ENCODE measurements at regions not wholly inside any gene's neighbourhood (a gene's known extent, or its start where the extent isn't known, plus 50 kb on each side); places are given as distances from the start of the nearest gene placed in this dataset.
"Not testable (repeated sequence)": the region's sequence is repeated elsewhere in the genome, so short reads cannot be mapped to it uniquely, and the experiment has no call there.

DNA sequence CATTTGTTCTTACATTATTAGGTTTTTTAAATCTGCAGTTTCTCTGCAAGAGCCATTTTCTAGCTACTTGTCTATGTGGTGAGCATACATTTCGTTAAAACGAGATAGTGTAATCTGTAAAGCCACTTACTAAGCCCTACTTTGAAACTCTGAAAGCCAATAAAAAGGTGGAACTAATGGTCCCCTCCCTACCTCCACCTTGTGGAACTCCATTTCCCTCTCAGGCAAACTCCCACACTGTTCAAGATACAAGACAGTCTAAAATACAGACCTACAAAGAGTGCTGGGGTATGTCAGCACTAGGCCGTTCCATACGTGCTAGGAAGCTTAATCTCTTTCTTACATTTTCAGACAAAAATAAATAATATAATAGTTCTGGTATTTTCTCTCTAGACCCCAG is 74.1 kb downstream of the DUSP6 start:
- no peak overlapping the region for H3K4me3 ChIP-seq (ENCODE audit: low read depth, low read length)
- TF ChIP-seq, protein P1, sequence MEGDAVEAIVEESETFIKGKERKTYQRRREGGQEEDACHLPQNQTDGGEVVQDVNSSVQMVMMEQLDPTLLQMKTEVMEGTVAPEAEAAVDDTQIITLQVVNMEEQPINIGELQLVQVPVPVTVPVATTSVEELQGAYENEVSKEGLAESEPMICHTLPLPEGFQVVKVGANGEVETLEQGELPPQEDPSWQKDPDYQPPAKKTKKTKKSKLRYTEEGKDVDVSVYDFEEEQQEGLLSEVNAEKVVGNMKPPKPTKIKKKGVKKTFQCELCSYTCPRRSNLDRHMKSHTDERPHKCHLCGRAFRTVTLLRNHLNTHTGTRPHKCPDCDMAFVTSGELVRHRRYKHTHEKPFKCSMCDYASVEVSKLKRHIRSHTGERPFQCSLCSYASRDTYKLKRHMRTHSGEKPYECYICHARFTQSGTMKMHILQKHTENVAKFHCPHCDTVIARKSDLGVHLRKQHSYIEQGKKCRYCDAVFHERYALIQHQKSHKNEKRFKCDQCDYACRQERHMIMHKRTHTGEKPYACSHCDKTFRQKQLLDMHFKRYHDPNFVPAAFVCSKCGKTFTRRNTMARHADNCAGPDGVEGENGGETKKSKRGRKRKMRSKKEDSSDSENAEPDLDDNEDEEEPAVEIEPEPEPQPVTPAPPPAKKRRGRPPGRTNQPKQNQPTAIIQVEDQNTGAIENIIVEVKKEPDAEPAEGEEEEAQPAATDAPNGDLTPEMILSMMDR (IDR thresholded peaks at IDR 0.05; ENCODE audit: insufficient read depth, low read depth, low read length, missing control alignments) = no peak
- no peak for DNase-seq (ENCODE audit: low read depth)

DNA sequence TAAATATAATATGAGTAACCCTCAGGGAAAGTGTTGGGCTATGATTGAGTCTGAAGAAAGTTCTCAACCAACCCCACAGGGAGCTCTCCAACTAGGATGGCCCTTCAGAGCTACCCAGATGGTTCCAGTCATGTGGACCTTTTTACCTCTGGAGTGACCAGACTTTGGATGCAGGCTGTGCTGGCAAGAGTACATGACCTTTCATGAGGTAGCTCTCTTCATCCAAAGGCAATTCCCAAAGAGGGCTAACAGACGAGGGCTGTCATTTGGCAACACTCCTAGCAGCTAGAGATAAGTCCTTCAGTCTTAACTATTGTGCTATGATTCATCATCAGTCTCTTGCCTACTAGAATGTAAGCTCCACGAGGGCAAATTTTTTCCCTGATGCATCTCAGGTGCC is 75.4 kb downstream of the DUSP6 start:
- TF ChIP-seq, protein P1 (IDR thresholded peaks at IDR 0.05; ENCODE audit: insufficient read depth, low read depth, low read length, missing control alignments) = no peak
- no peak for DNase-seq (ENCODE audit: low read depth)
- no peak overlapping the region for H3K4me3 ChIP-seq (ENCODE audit: low read depth, low read length)

DNA sequence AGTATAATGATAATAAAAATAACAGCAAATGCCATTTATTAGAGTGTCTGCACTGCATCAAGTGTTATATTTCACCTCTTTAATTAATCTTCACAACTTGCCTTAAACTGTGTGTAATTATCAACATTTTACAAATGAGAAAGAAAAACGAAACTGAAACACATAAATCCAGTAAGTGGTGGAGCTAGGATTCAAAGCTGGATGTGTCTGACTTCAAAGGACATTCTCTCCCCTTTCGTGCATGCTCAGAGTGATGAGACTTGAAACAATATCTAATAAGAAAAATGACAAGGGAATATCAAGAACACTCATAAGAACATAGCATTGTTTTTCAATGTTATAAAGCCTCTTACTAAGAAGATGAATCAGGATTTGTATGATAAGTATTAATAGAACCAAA is 78.8 kb downstream of the DUSP6 start:
- TF ChIP-seq, protein P1 (IDR thresholded peaks at IDR 0.05; ENCODE audit: insufficient read depth, low read depth, low read length, missing control alignments) = no peak
- DNase-seq (ENCODE audit: low read depth) = no peak
- H3K4me3 ChIP-seq (ENCODE audit: low read depth, low read length) = no peak overlapping the region

DNA sequence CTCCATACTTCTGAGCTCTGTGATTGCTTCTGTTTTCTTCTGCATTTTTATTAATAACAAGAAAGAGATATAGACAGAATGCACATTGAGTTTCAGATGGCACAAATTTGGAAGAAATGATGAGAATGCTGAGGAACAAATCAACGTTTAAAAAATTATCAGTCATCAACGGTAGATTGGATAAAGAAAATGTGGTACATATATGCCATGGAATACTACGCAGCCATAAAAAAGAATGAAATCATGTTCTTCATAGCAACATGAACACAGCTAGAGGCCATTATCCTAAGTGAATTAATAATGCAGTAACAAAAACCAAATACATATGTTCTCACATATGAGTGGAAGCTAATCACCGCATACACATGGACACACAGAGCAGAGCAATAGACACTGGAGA is 81.8 kb downstream of the DUSP6 start:
- TF ChIP-seq, protein P1 (IDR thresholded peaks at IDR 0.05; ENCODE audit: insufficient read depth, low read depth, low read length, missing control alignments) = no peak
- no peak for DNase-seq (ENCODE audit: low read depth)
- H3K4me3 ChIP-seq (ENCODE audit: low read depth, low read length) = no peak overlapping the region

DNA sequence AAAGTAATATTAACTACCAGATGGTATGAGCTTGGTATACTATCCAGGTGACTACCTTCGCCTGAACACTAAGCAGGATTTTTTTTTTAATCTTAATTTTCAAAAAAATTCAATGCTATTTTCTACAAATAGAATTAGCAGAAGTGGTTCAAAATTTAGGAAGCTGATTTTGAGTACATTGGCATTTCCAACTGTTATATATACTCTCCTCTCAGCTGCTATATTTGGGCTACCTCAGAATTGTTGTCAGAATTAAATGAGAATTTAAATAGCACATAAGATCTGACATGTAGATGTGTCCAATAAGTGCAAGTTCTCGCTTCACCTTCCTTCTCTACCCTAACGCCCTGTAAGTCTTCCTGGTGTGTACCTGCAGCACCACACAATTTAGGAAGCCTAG is 83.1 kb downstream of the DUSP6 start:
- TF ChIP-seq, protein P1 (IDR thresholded peaks at IDR 0.05; ENCODE audit: insufficient read depth, low read depth, low read length, missing control alignments) = no peak
- H3K4me3 ChIP-seq (ENCODE audit: low read depth, low read length) = no peak overlapping the region
- no peak for DNase-seq (ENCODE audit: low read depth)

DNA sequence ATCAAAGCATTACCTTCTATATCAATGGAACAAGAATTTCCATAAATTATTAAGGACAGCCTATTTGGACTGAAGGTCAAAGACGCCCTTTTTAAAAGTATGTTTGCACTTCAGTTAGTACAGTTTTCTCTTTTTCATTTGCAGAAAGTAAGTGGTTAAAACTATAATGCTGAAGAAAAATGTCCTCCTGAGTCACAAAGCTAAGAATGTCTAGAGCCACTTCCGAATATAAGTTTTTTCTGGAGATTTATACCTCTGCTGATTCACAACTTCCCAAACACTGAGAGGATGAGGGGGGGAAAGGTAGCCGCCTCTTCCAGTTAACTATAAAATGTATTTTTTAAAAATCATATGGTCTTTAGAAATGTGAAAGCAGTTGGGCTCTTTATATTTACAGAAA is 84.9 kb downstream of the DUSP6 start:
- DNase-seq (ENCODE audit: low read depth) = no peak
- TF ChIP-seq, protein P1 (IDR thresholded peaks at IDR 0.05; ENCODE audit: insufficient read depth, low read depth, low read length, missing control alignments) = no peak
- H3K4me3 ChIP-seq (ENCODE audit: low read depth, low read length) = no peak overlapping the region

DNA sequence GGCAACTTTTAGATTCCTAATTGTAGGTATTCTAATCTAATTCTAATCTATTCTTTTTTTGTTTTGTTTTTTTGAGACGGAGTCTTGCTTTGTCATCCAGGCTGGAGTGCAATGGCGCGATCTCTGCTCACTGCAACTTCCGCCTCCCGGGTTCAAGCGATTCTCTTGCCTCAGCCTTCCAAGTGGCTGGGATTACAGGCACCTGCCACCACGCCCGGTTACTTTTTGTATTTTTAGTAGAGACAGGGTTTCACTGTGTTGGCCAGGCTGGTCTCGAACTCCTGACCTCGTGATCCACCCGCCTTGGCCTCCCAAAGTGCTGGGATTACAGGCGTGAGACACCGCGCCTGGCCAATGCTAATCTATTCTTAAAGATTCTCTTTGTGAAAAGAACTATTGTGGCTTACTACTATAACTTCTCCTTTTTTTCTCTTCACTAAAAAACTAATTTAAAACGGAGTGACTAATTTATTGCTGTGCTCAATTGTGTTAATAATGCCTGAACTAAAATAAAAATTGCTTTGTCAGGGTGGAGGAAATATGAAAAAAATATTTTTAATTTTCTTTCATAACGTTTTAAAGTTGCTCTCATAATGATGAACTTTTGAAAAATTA is 85.6 kb downstream of the DUSP6 start:
- not testable (repeated sequence) for H3K4me3 ChIP-seq (ENCODE audit: low read depth, low read length); DNase-seq (ENCODE audit: low read depth)

All from GM12865 (cell line).